ENCODE measurements at regions not wholly inside any gene's neighbourhood (a gene's known extent, or its start where the extent isn't known, plus 50 kb on each side); places are given as distances from the start of the nearest gene placed in this dataset.

GRCh38 chr5:81904861-81905260 lies 67.0 kb upstream of the ATG10 start:
- no peak for TF ChIP-seq CTCF (IDR thresholded peaks at IDR 0.05; ENCODE audit: low read depth, low read length)
- H3K4me3 ChIP-seq (ENCODE audit: low read depth, low read length) = no peak overlapping the region

DNA sequence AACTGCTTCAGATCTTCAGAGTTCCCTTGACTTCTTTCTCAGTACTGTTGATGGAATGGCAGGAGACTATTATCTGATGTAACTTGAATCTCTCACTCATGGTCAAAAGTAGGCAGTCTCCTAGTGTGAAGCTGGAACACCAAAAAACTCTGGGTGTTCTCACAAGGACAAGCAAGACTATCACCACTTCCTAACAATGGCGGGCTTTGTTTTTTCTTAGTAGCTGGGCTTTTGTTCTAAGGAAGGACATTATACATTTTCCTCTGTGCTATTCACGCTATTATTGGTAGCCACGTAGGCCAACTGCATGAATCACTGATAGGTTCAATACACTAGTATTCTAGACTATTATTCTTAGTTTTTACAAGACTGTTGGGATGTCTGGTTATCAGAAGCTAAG lies 67.7 kb upstream of the ATG10 start:
- no peak for TF ChIP-seq CTCF (IDR thresholded peaks at IDR 0.05; ENCODE audit: low read depth, low read length)

DNA sequence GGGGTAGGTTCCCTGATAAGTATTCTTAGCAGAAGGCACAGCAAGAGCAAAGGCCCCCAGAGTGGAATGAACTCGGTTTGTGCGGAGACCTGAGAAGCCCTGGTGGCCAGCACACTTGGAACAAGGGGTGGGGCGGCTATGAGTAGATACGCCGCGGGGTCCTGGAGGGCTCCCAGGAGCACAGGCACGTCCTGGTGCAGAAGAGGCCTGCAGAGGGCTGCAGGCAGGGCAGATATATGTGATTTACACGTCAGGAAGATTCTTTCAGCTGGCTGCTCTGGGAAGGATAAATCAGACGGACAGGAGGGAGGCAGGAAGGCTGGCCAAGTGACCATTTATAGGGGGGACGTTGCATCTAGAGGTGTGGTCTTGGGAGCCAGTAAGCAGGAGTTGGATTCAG lies 70.2 kb upstream of the ATG10 start:
- no peak for TF ChIP-seq CTCF (IDR thresholded peaks at IDR 0.05; ENCODE audit: low read depth, low read length)
- H3K4me3 ChIP-seq (ENCODE audit: low read depth, low read length) = no peak overlapping the region

More for the DNA sequence above, 67.7 kb upstream of the ATG10 start:
- no peak overlapping the region for H3K4me3 ChIP-seq (ENCODE audit: low read depth, low read length)

- H3K4me3 ChIP-seq (ENCODE audit: low read depth, low read length) = no peak overlapping the region
- TF ChIP-seq CTCF (IDR thresholded peaks at IDR 0.05; ENCODE audit: low read depth, low read length) = no peak
Observed at GRCh38 chr5:81899123-81899522, 72.7 kb upstream of the ATG10 start.

DNA sequence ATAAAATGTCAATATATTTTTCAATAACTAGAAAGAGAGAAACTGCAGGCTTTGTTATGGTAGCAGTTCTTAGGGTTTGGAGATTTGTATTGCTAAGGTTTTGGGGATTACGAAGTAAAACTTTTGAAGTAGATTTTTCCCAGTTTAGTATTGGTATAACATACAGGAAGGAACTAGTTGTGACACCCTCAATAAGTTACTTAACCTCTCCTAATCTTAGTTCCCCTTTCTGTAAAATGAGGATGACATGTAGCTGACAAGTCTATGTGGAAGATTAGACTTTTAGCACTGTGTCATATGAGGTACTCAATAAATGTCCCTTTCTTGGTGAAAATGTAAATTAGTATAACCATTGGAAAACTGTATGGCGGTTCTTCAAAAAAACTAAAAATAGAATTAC lies 73.4 kb upstream of the ATG10 start:
- no peak for TF ChIP-seq CTCF (IDR thresholded peaks at IDR 0.05; ENCODE audit: low read depth, low read length)
- H3K4me3 ChIP-seq (ENCODE audit: low read depth, low read length) = no peak overlapping the region

GRCh38 chr5:81896764-81897163 lies 75.1 kb upstream of the ATG10 start:
- no peak overlapping the region for H3K4me3 ChIP-seq (ENCODE audit: low read depth, low read length)
- no peak for TF ChIP-seq CTCF (IDR thresholded peaks at IDR 0.05; ENCODE audit: low read depth, low read length)

- TF ChIP-seq CTCF (IDR thresholded peaks at IDR 0.05; ENCODE audit: low read depth, low read length) = no peak
- H3K4me3 ChIP-seq (ENCODE audit: low read depth, low read length) = no peak overlapping the region
Observed at GRCh38 chr5:81895307-81895706, 76.5 kb upstream of the ATG10 start.
